ENCODE measurements at regions not wholly inside any gene's neighbourhood (a gene's known extent, or its start where the extent isn't known, plus 50 kb on each side); places are given as distances from the start of the nearest gene placed in this dataset.

- TF ChIP-seq CTCF (IDR thresholded peaks at IDR 0.05; ENCODE audit: low read depth, low read length) (no peak), POLR2A (IDR thresholded peaks at IDR 0.05; ENCODE audit: extremely low read depth, insufficient read length) (no peak), MAX (IDR thresholded peaks at IDR 0.05; ENCODE audit: low read depth, low read length) (no peak)
Observed at GRCh38 chr7:49333180-49333881, 409.0 kb downstream of the CDC14C start.
